Activated CD8-positive, alpha-beta memory T cell treated with anti-CD3 and anti-CD28 coated beads for 48 hours (primary cell): ENCODE measurements at regions not wholly inside any gene's neighbourhood (a gene's known extent, or its start where the extent isn't known, plus 50 kb on each side); places are given as distances from the start of the nearest gene placed in this dataset.

Experiments
- DNase-seq, 3 experiments: peaks; one replicate each; pipeline ENCODE4 v3.0.0-alpha.2; 2020; ENCODE audit warnings: low read depth in 2 of 3, low spot score in 2 of 3

- DNase-seq: no peak
Measured at GRCh38 chr7:155213955-155214740, 83.5 kb upstream of the INSIG1 start.

GRCh38 chr7:155215576-155216325 is 81.9 kb upstream of the INSIG1 start:
- DNase-seq: no peak

GRCh38 chr7:155216475-155217272 is 81.0 kb upstream of the INSIG1 start:
- DNase-seq: no peak

- DNase-seq: no peak
Measured at GRCh38 chr7:155217634-155218033, 80.0 kb upstream of the INSIG1 start.

DNA sequence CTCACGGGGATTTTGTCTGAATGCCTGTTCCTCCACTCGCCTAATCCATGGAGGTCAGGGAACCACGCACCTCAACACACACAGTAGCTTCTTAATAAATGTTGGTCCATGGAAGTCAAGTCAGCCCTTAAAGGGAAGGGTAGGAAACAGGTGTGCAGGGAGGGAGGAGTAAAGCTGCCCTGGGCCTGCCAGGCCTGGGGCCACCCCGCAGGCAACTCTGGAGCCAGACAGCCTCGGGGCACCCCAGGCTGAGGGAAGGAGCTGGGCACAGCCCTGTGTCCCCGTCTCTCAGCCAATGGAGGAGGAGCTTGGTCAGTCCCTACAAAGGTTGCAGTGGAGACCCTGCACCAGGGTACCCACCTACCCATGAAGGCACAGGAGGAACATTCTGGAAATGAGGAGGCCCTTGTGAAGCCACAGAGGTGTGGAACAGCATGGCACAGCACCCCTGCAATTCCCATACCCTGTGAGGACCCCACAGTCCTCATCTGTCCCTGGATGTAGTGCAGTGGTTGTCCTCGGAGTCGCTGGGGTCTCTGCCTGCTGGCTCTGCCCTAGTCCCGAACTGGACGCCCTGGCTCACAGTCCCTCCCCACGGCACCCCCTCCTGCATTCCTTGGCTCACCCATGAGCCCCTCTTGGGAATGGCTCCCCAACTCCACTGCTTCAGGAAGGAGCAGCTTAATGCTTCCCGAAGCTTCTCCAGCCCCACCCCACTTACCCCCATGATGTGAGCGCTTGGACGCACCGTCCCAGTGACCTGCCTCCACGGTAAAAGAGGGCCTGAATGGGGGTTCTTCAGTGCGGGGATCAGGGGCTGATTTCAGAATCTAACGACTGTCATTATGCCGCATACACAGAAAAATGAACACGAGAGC is 79.2 kb upstream of the INSIG1 start:
- DNase-seq: no peak

DNA sequence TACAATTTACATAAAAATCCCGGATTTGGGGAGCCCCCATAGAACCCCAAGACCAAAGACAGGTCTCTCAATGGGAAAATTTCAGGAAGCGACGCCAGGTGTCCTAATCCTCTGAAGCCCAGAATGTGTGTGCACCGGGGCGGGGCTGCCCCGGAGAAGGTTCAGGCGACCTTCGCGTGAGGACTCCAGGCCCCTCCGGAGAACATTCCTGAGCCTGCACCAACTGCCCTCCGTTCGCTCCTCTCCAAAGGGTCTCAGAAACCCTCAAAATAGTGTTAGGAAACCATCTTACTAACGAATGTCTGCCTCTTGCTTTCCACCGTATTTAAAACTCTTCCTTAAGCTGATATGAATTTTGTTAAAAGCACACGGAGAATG is 78.5 kb upstream of the INSIG1 start:
- DNase-seq: no peak

DNA sequence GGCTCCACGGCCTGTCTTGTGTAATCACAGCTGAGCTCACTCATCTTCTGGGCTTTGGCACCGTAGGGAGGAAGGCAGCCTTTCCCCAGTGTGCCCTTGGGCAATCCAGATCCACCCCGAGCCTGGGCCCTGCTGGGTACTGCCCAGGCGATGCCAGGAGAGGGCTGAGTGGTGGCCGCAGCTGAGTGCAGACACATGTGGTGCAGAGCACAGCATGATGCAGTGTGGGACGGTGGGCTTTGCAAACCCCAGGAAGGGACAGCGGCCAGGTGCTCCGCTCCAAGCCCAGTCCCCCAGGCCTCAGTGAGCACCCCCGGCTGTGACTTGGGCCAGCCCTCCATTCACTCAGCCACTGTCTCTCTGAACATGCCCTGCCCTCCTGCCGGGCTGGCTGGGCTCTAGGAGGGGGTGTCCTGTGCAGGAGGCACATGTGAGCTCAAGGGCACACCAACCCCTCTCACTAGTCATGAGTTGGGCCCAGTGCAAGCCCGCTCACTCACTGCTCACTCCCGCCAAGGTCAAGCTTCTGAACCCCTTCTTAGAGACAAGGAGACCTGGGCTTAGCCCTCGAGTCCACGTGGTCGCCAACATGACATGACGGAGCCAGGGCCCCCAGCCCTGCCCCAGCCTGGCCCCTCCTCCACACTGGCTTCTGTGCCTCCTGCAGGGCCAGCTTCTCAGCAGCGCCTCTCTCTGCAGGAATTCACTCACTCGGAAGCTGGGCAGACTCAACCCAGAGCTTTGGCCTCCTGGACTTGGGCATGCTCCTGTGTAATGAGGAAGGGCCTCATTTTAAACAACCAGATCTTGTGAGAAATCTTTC is 77.5 kb upstream of the INSIG1 start:
- no peak for DNase-seq

DNA sequence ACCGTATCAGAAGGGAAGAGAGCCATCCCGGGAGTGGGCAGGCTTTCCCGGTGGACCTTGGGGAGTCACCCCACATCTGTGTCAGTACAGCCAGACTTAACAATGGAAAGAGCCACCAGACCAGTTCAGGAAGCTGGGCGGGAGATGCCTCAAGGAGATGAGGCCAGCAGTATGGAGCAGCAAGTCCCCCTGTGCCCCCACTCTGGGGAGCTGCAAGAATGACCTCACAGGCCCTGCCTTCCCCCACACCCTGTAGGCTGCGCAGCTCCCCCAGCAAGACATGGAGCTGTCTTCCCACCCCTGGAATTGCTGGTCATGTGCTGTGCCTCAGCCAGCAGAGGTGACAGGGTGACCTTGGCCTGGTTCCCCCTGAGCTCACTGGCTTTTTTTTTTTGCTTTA is 76.8 kb upstream of the INSIG1 start:
- DNase-seq: no peak

GRCh38 chr7:155221547-155221946 is 76.1 kb upstream of the INSIG1 start:
- DNase-seq: no peak

DNA sequence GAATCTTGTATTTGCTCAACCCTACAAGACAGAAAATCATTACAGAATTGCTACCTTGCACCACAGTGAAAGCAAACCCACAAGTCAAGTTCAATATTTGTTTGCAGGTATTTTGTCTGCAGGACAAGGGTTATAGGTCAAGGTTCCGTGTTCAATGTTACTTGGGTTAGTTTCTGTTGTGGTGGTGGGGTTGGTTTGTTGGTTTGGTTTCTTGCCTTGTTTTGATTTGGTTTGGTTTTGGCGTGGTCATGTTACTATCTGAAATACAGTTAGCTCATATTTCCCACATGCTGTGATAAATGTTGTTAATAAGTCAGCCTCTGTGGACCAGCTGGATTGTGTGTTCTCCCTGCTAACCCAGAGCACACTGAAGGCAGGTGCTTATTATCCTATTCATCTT is 75.6 kb upstream of the INSIG1 start:
- no peak for DNase-seq

DNA sequence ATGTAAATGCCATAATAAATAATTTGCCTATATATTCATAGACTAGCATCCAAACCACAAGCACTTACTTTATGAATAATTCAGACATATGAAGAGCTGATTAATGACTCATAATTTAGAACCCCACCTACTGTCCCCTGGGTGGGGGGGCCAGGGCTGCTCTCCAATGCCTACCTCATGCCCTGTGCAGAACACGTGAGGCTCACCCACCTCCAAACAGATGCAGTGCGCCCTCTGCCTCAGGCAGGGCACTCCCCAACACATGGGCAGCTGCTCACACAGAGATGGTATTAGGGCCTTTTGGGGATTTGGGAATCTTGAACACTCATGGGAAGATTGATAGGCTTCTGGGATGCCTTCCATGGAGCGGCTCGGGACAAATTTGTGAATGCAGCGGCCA is 75.1 kb upstream of the INSIG1 start:
- DNase-seq: no peak

- no peak for DNase-seq
Measured at GRCh38 chr7:155223021-155223420, 74.7 kb upstream of the INSIG1 start.

DNA sequence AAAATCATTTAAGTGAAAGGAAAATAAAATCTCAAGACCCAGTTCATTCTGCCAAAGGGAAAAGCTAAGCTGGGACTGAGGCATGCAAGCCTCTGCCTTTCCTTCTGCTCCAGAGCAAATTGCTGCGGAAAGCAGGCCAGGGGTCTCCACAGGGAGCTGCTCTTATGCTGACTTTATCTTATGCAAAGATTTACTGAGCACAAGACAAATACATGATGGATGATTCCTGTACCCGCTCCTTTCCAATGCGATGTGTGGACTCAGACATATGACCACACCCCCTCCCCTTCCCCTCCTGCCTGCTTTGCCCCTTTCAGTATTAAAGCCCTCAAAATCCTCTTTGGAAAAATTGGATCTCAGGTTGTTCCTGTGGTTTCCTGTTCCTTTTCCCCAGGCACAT is 74.2 kb upstream of the INSIG1 start:
- no peak for DNase-seq

GRCh38 chr7:155224116-155224811 is 73.4 kb upstream of the INSIG1 start:
- no peak for DNase-seq

DNA sequence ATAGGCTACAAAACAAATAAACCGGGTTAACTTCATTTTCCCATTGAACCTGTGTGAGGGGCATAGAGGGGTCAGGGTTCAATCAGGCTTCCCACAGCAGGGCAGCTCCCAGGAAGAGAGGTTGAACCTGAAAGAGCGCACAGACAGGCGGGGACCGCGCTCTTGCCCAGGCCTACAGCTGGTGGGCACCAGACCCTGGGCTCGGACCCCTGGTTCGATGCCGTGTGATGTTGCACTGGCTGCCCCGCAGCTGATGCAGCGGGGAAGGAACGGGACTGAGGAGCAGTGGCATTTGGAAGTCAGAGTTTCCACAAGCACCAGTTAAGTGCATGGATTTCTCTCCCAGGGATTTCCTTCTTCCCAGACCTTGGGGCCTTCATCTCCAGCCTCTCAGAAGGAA is 72.6 kb upstream of the INSIG1 start:
- no peak for DNase-seq

DNA sequence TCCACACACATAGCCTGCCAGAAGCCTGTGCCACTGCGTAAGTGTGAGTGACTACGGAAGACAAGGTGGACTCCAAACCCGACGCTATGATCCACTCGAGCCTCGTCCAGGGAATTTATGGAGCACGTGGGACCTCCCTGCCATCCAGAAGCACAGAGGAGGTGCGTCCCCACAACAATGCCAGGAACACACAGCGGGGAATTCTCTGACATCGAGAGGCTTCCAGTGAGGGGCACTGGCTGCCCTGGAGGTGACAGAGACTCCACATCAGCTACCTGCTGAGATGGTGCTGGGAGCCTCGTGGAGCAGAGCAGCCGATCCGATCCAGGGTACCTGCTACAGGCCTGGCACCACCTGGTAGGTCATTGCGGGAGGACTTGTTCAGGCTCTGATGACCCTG is 72.2 kb upstream of the INSIG1 start:
- no peak for DNase-seq

DNA sequence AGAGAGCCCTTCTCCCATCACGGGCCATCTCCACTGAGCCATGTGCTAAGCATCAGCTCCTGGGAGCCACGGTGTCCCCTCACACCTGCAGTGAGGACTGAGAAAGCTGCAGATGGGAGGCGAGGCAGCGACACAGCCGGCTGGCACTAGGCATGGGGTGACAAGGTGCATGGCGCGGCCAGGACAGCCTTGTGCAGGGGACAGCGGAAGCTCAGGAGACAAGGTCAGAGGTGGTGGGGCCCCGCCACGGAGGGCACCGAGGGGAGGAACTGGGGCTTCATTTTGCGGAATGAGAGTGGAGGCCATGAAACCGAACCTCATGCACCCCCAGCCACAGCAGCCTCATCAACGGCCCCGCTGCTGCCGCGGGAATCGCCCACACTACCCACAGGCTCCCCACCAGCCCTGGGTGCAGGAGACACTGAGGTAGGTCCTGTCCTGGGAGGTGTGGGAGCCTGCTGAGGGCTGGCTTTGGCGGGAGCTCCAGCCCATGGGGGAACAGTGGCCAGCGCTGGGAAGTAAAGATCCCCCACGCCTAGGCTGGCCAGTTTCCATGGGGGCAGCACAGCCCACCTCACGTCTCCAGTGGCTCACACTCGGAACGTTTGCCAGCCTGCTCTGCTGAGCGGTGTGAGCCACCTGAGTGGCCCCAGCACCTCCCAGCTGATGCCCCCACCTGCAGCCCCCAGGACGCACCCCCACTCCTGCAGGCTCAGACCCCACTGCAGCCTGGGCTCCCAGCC is 71.2 kb upstream of the INSIG1 start:
- no peak for DNase-seq

DNA sequence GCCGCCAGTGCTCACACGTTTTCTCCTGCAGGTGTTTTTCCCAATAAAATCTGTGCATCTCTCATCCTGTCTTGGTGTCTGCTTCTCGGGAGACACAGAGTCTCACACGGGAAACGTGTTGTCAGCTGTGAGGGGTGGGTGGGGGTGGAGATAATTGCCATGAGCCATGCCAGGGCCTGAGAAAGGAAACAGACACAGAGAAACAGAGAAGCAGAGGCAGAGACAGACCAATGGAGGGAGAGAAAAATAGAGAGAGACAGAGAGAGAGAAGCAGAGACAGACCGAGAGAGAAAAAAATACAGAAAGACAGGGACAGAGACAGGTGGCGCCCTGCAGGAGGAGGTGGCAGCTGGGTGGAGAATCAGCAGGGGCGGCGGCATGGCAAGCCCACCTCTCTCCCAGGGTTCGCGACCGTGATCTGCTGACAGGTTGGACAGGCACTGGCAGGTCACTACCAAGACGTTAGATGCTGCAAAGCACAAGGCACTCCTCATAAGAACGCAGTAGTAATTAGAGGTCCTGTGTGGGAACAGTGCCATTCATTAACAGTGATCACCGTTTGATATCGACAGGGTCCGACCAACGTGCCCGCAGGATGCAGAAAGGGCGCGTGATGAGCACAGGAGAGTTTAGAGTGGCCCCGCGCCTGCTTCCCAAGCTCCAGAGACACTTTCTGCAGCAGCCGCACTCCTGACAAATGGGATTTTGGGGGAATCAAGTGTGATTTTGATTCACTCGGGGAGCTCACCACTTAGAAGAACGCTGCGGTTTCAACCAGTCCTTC is 70.5 kb upstream of the INSIG1 start:
- DNase-seq: no peak
